ENCODE measurements at regions not wholly inside any gene's neighbourhood (a gene's known extent, or its start where the extent isn't known, plus 50 kb on each side); places are given as distances from the start of the nearest gene placed in this dataset.

DNA sequence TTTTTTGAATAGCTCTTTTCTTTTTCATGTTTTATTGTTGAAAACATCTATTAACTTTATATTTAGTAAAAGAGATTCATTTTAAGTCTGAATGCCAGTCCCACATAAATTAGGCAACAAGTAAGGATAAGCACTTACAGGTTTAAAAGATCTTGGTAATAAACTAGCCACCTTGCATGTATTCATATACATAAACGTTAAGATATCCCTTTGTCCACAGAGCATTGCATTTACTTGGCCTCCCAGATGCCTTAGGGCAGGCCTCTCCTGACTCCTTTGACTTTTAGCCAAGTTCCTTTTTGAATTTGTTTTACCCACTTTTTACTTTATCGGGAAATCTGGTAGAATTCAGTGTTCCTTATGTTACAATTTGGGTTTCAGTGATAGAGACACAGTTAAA lies 331.7 kb downstream of the ETNK1 start:
- TF ChIP-seq CTCF (conservative IDR thresholded peaks at IDR 0.05; ENCODE audit: low read depth, low read length) (no peak), POLR2A (IDR thresholded peaks at IDR 0.05; ENCODE audit: low read depth, low read length) (no peak), BHLHE40 (IDR thresholded peaks at IDR 0.05; ENCODE audit: low read depth, low read length) (no peak), MAZ (IDR thresholded peaks at IDR 0.05; ENCODE audit: borderline replicate concordance, low read depth, low read length) (no peak), RAD21 (IDR thresholded peaks at IDR 0.05; ENCODE audit: low read length) (no peak), RCOR1 (IDR thresholded peaks at IDR 0.05; ENCODE audit: insufficient replicate concordance, low read length) (no peak), CHD1 (IDR thresholded peaks at IDR 0.05; ENCODE audit: low read depth, low read length) (no peak), MXI1 (IDR thresholded peaks at IDR 0.05; ENCODE audit: borderline replicate concordance, low read depth, low read length) (no peak), RFX5 (IDR thresholded peaks at IDR 0.05; ENCODE audit: low read depth, low read length) (no peak), SMC3 (IDR thresholded peaks at IDR 0.05; ENCODE audit: low read depth, low read length) (no peak), CEBPB (IDR thresholded peaks at IDR 0.05; ENCODE audit: low read depth, low read length) (no peak), MAFK (IDR thresholded peaks at IDR 0.05; ENCODE audit: low read depth, low read length) (no peak)
- TF ChIP-seq, protein P1, sequence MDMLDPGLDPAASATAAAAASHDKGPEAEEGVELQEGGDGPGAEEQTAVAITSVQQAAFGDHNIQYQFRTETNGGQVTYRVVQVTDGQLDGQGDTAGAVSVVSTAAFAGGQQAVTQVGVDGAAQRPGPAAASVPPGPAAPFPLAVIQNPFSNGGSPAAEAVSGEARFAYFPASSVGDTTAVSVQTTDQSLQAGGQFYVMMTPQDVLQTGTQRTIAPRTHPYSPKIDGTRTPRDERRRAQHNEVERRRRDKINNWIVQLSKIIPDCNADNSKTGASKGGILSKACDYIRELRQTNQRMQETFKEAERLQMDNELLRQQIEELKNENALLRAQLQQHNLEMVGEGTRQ (IDR thresholded peaks at IDR 0.05; ENCODE audit: low read depth, low read length), result no peak
